ENCODE measurements at regions not wholly inside any gene's neighbourhood (a gene's known extent, or its start where the extent isn't known, plus 50 kb on each side); places are given as distances from the start of the nearest gene placed in this dataset.

- no peak for TF ChIP-seq ATF2 (IDR thresholded peaks at IDR 0.05; ENCODE audit: low read length)
- TF ChIP-seq ESRRA (IDR thresholded peaks at IDR 0.05; ENCODE audit: low read length): no peak
- no peak for TF ChIP-seq ZNF687 (IDR thresholded peaks at IDR 0.05)
- no peak for TF ChIP-seq ZNF384 (IDR thresholded peaks at IDR 0.05; ENCODE audit: borderline replicate concordance, low read depth, low read length)
- TF ChIP-seq YY1 (IDR thresholded peaks at IDR 0.05; ENCODE audit: low read depth, low read length): no peak
- TF ChIP-seq CEBPB (IDR thresholded peaks at IDR 0.05; ENCODE audit: borderline replicate concordance in 1 of 2, low read depth in 2 of 2, low read length in 2 of 2): no peak
- no peak for TF ChIP-seq ZBED1 (IDR thresholded peaks at IDR 0.05; ENCODE audit: borderline replicate concordance)
- TF ChIP-seq KLF5 (IDR thresholded peaks at IDR 0.05; ENCODE audit: partially characterized antibody): no peak
- TF ChIP-seq SKIL (IDR thresholded peaks at IDR 0.05; ENCODE audit: low read depth, poor library complexity, severe bottlenecking): no peak
- no peak for TF ChIP-seq BMI1 (IDR thresholded peaks at IDR 0.05; ENCODE audit: borderline replicate concordance)
Measured at GRCh38 chr12:76711241-76711640, 52.7 kb upstream of the ZDHHC17 start (continued).
